Kidney (tissue), 10 donors: ENCODE measurements at regions not wholly inside any gene's neighbourhood (a gene's known extent, or its start where the extent isn't known, plus 50 kb on each side); places are given as distances from the start of the nearest gene placed in this dataset.
"Not testable (repeated sequence)": the region's sequence is repeated elsewhere in the genome, so short reads cannot be mapped to it uniquely, and the experiment has no call there.

ENCODE experiments used
- DNase-seq, 5 donors: peaks; one replicate each; pipeline ENCODE4 v3.0.0-alpha.2; 2013 to 2020
- FAIRE-seq: peaks from 2 replicates; lab custom pipeline; 2012; peaks lifted over from hg19 to GRCh38; lab: Jason Lieb, UNC
- H3K27ac ChIP-seq, 2 donors: one replicate each; pipeline ENCODE4 v1.7.0; 2013; ENCODE audit warnings: low read depth in 2 of 2, low read length in 2 of 2, inconsistent platforms in 1 of 2
- H3K27me3 ChIP-seq: one replicate; pipeline ENCODE4 v1.7.1; 2013; ENCODE audit warnings: low read length, inconsistent platforms; ENCODE audit not compliant: control insufficient read depth, insufficient read depth
- H3K36me3 ChIP-seq, 3 donors: one replicate each; pipeline versions ENCODE4 v1.7.0 to v1.7.1; 2013; ENCODE audit warnings: low read length in 3 of 3, control low read depth in 1 of 3, inconsistent platforms in 1 of 3; ENCODE audit not compliant: insufficient read depth in 3 of 3, control insufficient read depth in 2 of 3
- H3K4me1 ChIP-seq, 3 donors: one replicate each; pipeline versions ENCODE4 v1.7.0 to v1.7.1; 2013; ENCODE audit warnings: low read length in 3 of 3, inconsistent platforms in 1 of 3, low read depth in 1 of 3; ENCODE audit not compliant: control insufficient read depth in 2 of 3, insufficient read depth in 2 of 3
- H3K4me3 ChIP-seq, 3 donors: one replicate each; pipeline versions ENCODE4 v1.7.0 to v1.8.1; 2013; ENCODE audit warnings: low read length in 3 of 3, control low read depth in 1 of 3, inconsistent platforms in 1 of 3
- H3K9ac ChIP-seq, 3 donors: one replicate each; pipeline versions ENCODE4 v1.7.0 to v1.7.1; 2013; ENCODE audit warnings: low read length in 3 of 3, control low read depth in 1 of 3, inconsistent platforms in 1 of 3
- H3K9me3 ChIP-seq, 3 donors: one replicate each; pipeline versions ENCODE4 v1.7.0 to v1.7.1; 2013; ENCODE audit warnings: low read length in 3 of 3, control low read depth in 1 of 3, inconsistent platforms in 1 of 3; ENCODE audit not compliant: control insufficient read depth in 2 of 3, insufficient read depth in 1 of 3
- intact Hi-C: fragments of 100-400 bp; cut with DNase I; formaldehyde crosslinking; loops from one replicate; pipeline ENCODE4 v1.11.1; 2022
- donor health status: control.
- donor health status: control.
- donor health status: DM: yes; HTN: yes; CAD: no.
- donor health status: Normal renal cell carcinoma (clear cell type).

DNA sequence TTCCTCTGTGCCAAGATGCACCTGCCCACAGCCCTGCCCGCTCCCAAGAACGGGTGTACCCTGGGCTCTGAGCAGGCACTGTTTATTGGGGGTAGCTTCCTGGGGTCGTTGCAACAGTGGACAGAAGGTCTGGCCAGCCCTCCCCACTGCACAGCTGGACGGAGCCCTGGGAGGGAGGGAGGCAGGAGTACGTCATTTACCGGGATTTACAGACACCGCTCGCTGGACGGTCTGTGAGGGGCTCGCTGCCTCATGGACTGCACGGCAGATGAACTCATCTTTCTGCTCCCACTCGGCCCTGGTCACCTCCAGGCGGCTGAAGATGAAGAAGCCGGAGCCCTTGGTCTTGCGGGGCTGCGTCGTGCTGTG, 195.2 kb downstream of the TMEM121 start:
- FAIRE-seq, H3K4me1 ChIP-seq, H3K9ac ChIP-seq, intact Hi-C loops, H3K4me3 ChIP-seq, H3K36me3 ChIP-seq, H3K27ac ChIP-seq, H3K9me3 ChIP-seq, H3K27me3 ChIP-seq: not testable (repeated sequence)
- DNase-seq: peak in 1 of 5 donors; percentile 63

DNA sequence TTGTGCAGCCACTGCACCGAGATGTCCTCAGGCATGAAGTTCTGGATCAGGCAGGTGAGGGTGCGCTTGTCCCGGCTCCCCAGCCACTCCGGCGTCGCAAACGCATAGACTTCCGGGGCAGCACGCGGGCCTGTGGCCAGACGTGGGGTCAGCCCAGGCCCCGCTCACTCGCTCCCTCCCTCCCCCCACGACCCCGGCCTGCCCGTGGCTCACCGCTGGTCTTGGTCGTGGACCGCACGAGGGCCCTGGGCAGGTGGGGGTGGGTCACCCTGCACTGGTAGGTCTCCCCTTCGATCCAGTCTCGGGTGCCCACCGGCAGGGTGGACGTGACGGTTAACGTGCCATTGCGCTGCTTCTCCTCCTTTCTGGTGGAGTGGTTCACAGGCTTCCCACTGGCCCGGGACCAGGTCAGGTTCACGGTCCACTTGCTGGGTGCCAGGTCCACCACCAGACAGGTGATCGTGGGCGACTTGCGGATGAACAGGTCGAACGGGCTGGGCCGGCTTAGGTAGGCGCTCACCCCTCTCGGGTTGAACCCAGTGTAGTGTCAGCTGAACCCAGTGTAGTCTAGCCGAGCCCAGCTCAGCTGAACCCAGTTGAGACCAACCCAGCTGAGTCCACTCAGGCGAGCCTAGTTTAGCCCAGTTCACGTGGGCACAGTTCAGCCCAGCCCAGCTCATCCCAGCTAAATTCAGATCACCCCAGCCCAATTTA, 195.8 kb downstream of the TMEM121 start:
- H3K4me3 ChIP-seq, H3K36me3 ChIP-seq, FAIRE-seq, H3K27me3 ChIP-seq, H3K9ac ChIP-seq, H3K4me1 ChIP-seq, H3K9me3 ChIP-seq, H3K27ac ChIP-seq, intact Hi-C loops: not testable (repeated sequence)
- DNase-seq: peak in 1 of 5 donors; percentile 58

GRCh38 chr14:105723271-105723670, 196.9 kb downstream of the TMEM121 start:
- intact Hi-C loops, H3K27me3 ChIP-seq, H3K9ac ChIP-seq, H3K36me3 ChIP-seq, H3K9me3 ChIP-seq, FAIRE-seq, H3K4me3 ChIP-seq, H3K4me1 ChIP-seq, H3K27ac ChIP-seq: not testable (repeated sequence)
- peak in 1 of 5 donors; percentile 38 for DNase-seq

GRCh38 chr14:105723776-105724175, 197.4 kb downstream of the TMEM121 start:
- FAIRE-seq, H3K4me3 ChIP-seq, H3K27me3 ChIP-seq, H3K9me3 ChIP-seq, H3K36me3 ChIP-seq, intact Hi-C loops, H3K27ac ChIP-seq, H3K4me1 ChIP-seq, H3K9ac ChIP-seq: not testable (repeated sequence)
- peak in 1 of 5 donors; percentile 37 for DNase-seq

DNA sequence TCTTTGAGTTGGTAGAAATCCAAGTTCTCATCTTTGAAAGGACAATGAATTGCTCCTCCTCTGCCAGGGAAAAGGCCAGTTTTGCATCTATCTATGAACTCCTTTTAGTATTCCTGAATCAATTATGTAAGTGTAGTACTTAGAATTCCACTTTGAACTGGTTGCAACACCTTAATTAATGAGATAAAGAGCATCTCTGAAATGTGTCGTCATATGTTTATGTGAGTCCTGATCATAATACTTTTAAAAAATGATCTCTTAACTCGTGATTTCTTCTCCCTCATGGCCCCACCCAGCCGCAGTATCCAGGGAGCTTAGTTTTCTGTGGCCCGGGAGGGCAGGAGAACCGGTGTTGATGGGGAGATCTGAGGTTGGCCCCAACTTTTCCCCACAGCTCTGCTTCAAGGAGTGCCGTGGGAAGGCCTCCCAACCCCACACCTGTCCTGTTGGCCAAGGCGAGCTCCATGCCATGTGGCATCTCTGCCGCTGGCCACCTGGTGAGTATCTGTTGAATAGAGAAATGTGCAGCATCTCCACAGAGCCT, 203.5 kb downstream of the TMEM121 start:
- H3K4me3 ChIP-seq, H3K4me1 ChIP-seq, H3K9ac ChIP-seq, H3K9me3 ChIP-seq, H3K27ac ChIP-seq, DNase-seq, FAIRE-seq, H3K27me3 ChIP-seq, intact Hi-C loops, H3K36me3 ChIP-seq: not testable (repeated sequence)

- FAIRE-seq, H3K36me3 ChIP-seq, H3K4me1 ChIP-seq, H3K27ac ChIP-seq, H3K9me3 ChIP-seq, H3K4me3 ChIP-seq, H3K9ac ChIP-seq, intact Hi-C loops, H3K27me3 ChIP-seq, DNase-seq: not testable (repeated sequence)
Observed at GRCh38 chr14:105730731-105731130, 204.3 kb downstream of the TMEM121 start.

- H3K27ac ChIP-seq, H3K4me1 ChIP-seq, intact Hi-C loops, H3K4me3 ChIP-seq, H3K9me3 ChIP-seq, H3K36me3 ChIP-seq, H3K27me3 ChIP-seq, H3K9ac ChIP-seq, FAIRE-seq: not testable (repeated sequence)
- DNase-seq: peak in 2 of 5 donors; percentile 4 to 35
Observed at GRCh38 chr14:105731221-105731985, 205.0 kb downstream of the TMEM121 start.
